ENCODE measurements at regions not wholly inside any gene's neighbourhood (a gene's known extent, or its start where the extent isn't known, plus 50 kb on each side); places are given as distances from the start of the nearest gene placed in this dataset.

GRCh38 chr2:2523461-2524347 lies 192.6 kb upstream of the MYT1L start:
- no peak overlapping the region for H3K4me3 Mint-ChIP-seq
- no peaks in the 10 kb centered on the region for H3K36me3 Mint-ChIP-seq
- Histone ChIP-seq H3K27me3 (no peaks in the 10 kb centered on the region), H3K36me3 (no peaks in the 10 kb centered on the region), H3F3A (ENCODE audit: low read depth) (no peaks in the 10 kb centered on the region), H3K9me3 (ENCODE audit: low read depth) (no peaks in the 10 kb centered on the region), H4K20me1 (ENCODE audit: low read depth) (no peaks in the 10 kb centered on the region), H3K27ac (no peak overlapping the region), H2AFZ (replicated peaks) (no peak overlapping the region), H3K9ac (no peak overlapping the region), H3K4me3 (no peak overlapping the region), H3K4me2 (no peak overlapping the region), H3K4me1 (peaks cover 5% of the 10 kb centered on the region), H3K79me2 (ENCODE audit: low read depth) (no peaks in the 10 kb centered on the region)
- DNase-seq (ENCODE audit: low spot score) = no peak
- peaks cover 10% of the 10 kb centered on the region for H3K4me1 Mint-ChIP-seq
- no peak for TF ChIP-seq CTCF (IDR thresholded peaks at IDR 0.05)
- no peak for TF ChIP-seq EZH2 (IDR thresholded peaks at IDR 0.05)
- no peak for TF ChIP-seq EZH2phosphoT487 (IDR thresholded peaks at IDR 0.05)
- H3K9me3 Mint-ChIP-seq = no peaks in the 10 kb centered on the region
- H3K27ac Mint-ChIP-seq = no peak overlapping the region
- H3K27me3 Mint-ChIP-seq (ENCODE audit: insufficient read depth, low read depth) = peaks cover 12% of the 10 kb centered on the region

- H3K9me3 ChIP-seq (ENCODE audit: low read depth) = no peaks in the 10 kb centered on the region
- H3K36me3 ChIP-seq = no peaks in the 10 kb centered on the region
- peak; percentile 70 for DNase-seq (ENCODE audit: low spot score)
- H3K4me1 ChIP-seq = peaks cover 5% of the 10 kb centered on the region
- H3K9ac ChIP-seq = no peak overlapping the region
- H3K4me3 ChIP-seq = no peak overlapping the region
- H3K4me1 Mint-ChIP-seq = peaks cover 12% of the 10 kb centered on the region
- no peak overlapping the region for H3K4me2 ChIP-seq
- H2AFZ ChIP-seq (replicated peaks) = no peak overlapping the region
- peak overlapping the region; percentile 86 for H3K27ac Mint-ChIP-seq
- H3K27me3 Mint-ChIP-seq (ENCODE audit: insufficient read depth, low read depth) = peaks cover 15% of the 10 kb centered on the region
- no peak overlapping the region for H3K4me3 Mint-ChIP-seq
- no peaks in the 10 kb centered on the region for H3F3A ChIP-seq (ENCODE audit: low read depth)
- no peaks in the 10 kb centered on the region for H3K36me3 Mint-ChIP-seq
- no peaks in the 10 kb centered on the region for H3K27me3 ChIP-seq
- no peak overlapping the region for H3K27ac ChIP-seq
- TF ChIP-seq CTCF (IDR thresholded peaks at IDR 0.05) = no peak
- TF ChIP-seq EZH2 (IDR thresholded peaks at IDR 0.05) = no peak
- no peak for TF ChIP-seq EZH2phosphoT487 (IDR thresholded peaks at IDR 0.05)
- H3K9me3 Mint-ChIP-seq = no peaks in the 10 kb centered on the region
- H3K79me2 ChIP-seq (ENCODE audit: low read depth) = no peaks in the 10 kb centered on the region
- no peaks in the 10 kb centered on the region for H4K20me1 ChIP-seq (ENCODE audit: low read depth)
These were observed 189.3 kb upstream of the MYT1L start for GRCh38 chr2:2520401-2520811.

GRCh38 chr2:2519381-2519780 lies 188.3 kb upstream of the MYT1L start:
- Mint-ChIP-seq H3K4me1 (peaks cover 12% of the 10 kb centered on the region), H3K27me3 (ENCODE audit: insufficient read depth, low read depth) (peaks cover 15% of the 10 kb centered on the region), H3K36me3 (no peaks in the 10 kb centered on the region), H3K4me3 (no peak overlapping the region), H3K27ac (no peak overlapping the region), H3K9me3 (no peaks in the 10 kb centered on the region)
- H2AFZ ChIP-seq (replicated peaks) = no peak overlapping the region
- no peak overlapping the region for H3K27ac ChIP-seq
- no peak for DNase-seq (ENCODE audit: low spot score)
- TF ChIP-seq CTCF (IDR thresholded peaks at IDR 0.05) (no peak), EZH2phosphoT487 (IDR thresholded peaks at IDR 0.05) (no peak), EZH2 (IDR thresholded peaks at IDR 0.05) (no peak)
- H3K79me2 ChIP-seq (ENCODE audit: low read depth) = no peaks in the 10 kb centered on the region
- H3K9ac ChIP-seq = no peak overlapping the region
- no peak overlapping the region for H3K4me3 ChIP-seq
- no peaks in the 10 kb centered on the region for H3K9me3 ChIP-seq (ENCODE audit: low read depth)
- H3K4me2 ChIP-seq = no peak overlapping the region
- H3K27me3 ChIP-seq = no peaks in the 10 kb centered on the region
- H3K4me1 ChIP-seq = peaks cover 5% of the 10 kb centered on the region
- no peaks in the 10 kb centered on the region for H3K36me3 ChIP-seq
- H3F3A ChIP-seq (ENCODE audit: low read depth) = no peaks in the 10 kb centered on the region
- no peaks in the 10 kb centered on the region for H4K20me1 ChIP-seq (ENCODE audit: low read depth)
